Inflammatory macrophage (primary cell): ENCODE measurements at regions not wholly inside any gene's neighbourhood (a gene's known extent, or its start where the extent isn't known, plus 50 kb on each side); places are given as distances from the start of the nearest gene placed in this dataset.

Experiments used
- DNase-seq, 2 donors: peaks; one replicate each; pipeline ENCODE4 v3.0.0-alpha.2; 2020 to 2022

DNA sequence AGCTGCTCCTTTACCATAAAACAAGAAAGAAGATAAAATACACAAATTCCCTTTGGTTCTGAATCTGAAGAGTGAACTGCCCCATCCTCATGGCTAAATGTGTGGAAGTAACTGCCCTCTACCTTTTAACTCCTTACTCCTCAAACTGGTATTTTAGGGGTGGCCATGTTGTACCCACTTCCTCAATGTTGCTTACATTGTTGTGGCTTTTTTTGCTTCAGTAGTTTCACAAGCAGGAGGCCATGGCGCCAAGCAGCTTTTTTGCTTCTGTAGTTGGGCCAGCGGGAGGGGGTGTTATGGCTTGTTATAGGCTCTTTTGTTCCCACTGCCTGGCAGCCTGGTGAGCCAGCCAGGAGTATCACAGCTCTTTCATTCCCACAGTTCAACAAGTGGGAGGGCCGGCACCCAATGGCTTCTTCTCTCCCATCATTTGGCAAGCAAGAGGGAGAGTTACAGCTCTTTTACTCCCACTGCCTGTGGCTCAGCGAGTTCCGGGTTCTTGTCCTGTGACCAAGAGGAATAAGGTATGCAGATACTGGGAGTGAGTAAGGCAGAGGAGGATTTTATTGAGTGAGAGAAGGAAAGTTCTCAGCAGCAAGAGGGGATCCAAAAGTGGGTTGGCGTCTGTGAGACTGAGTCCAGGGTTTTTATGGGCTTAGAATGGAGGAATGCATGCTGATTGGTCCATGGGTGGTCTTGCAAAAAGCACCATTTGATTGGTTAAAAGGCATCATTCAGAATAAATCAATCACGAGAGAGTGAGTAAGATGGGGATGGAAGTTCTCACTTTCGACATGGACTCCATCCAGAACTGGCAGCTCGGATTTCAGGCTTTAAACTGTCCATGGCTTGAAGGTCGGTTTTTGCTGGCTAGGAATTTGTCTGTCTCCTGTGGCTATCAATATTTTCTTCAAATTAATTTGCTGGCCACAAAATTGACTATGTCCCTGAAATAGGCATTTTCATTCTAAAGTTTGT lies 429.6 kb downstream of the HLX start:
- no peak for DNase-seq

GRCh38 chr1:221309723-221310122 lies 430.5 kb downstream of the HLX start:
- DNase-seq = no peak

DNA sequence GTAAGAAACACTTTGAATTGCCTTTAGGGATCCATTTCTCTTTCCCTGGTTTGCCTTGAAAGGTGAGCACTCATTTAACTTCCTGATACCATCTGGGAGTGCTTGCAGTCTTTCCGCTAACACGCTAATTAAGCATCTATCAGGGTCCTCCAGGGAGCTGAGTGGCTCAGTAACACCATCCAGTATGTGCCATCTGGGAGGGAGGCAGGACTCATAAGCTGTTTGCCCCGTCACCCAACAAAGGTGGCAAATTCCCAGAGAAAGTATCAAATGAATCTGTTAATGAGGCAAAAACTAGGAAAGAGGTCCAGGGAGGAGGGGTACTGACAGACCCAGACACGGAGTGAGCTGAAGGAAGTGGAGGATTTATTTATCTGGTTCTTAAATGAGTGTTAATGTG lies 430.9 kb downstream of the HLX start:
- no peak for DNase-seq

DNA sequence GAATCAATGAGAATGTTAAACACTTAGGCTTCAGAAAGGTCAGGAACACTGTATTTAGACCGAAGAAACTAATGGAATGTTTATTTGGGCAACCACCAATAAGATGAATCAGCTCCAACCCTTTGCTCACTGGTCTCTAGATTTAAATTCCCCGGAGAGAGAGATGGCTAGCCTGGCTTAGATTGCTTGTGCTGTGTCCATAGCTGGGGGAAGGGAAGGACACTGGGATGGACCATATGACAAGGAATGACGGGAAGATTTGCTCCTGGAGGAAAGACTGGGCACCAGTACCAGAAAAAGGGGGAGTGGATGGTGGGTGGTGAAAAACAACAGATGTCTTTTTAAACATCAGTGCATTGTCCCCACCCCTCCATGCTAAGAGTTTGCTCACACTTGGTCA lies 426.6 kb downstream of the DUSP10 start:
- DNase-seq = no peak

DNA sequence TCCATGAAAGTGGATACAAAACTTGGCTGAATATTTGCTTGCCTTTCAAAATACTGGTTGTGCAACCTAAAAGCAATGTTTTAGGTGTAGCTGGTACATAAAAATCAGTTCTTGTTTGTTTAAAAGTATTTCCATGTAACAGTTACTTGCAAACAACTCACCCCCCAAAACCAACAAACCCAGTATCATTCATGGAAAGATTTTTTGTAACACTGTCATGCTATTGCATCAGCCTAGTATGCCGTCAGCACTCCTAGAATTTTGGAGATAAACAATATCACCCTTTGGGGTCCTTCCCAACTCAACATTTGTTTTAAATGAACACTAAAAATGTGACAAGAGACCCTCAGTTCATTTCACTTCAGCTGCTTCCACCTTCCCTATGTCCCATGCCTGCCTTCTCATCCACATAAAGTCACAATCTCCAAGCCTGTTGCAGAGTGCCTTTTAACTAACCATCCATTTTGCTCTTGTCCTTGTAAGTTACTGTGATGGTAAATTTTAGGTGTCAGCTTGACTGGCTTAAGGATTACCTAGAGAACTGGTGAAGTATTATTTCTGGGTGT lies 425.3 kb downstream of the DUSP10 start:
- no peak for DNase-seq

- no peak for DNase-seq
These were observed 424.4 kb downstream of the DUSP10 start for GRCh38 chr1:221317537-221317936.

- no peak for DNase-seq
These were observed 413.9 kb downstream of the DUSP10 start for GRCh38 chr1:221327954-221328353.

DNA sequence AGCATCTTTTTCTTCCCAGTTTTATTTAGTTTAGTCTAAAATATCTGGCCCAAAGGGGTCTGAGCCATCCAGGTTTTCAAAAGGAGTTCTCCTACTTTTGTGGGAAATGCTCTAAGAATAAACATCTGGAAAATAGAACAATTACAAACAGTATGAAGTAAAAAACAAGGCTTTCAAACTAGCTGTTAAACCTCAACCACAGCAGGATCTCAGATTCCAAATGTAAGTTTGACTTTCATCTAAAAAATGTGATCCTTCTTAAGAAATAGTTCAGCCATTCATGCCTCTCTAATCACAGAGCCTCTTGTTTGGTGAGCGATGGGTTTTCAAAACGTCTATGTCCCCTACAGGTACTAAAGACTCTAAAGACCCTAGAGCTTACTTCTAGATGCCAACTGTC lies 413.5 kb downstream of the DUSP10 start:
- DNase-seq = no peak

GRCh38 chr1:221331273-221332183 lies 410.4 kb downstream of the DUSP10 start:
- no peak for DNase-seq

GRCh38 chr1:221334062-221334461 lies 407.8 kb downstream of the DUSP10 start:
- DNase-seq = peak; percentile 7 to 16

DNA sequence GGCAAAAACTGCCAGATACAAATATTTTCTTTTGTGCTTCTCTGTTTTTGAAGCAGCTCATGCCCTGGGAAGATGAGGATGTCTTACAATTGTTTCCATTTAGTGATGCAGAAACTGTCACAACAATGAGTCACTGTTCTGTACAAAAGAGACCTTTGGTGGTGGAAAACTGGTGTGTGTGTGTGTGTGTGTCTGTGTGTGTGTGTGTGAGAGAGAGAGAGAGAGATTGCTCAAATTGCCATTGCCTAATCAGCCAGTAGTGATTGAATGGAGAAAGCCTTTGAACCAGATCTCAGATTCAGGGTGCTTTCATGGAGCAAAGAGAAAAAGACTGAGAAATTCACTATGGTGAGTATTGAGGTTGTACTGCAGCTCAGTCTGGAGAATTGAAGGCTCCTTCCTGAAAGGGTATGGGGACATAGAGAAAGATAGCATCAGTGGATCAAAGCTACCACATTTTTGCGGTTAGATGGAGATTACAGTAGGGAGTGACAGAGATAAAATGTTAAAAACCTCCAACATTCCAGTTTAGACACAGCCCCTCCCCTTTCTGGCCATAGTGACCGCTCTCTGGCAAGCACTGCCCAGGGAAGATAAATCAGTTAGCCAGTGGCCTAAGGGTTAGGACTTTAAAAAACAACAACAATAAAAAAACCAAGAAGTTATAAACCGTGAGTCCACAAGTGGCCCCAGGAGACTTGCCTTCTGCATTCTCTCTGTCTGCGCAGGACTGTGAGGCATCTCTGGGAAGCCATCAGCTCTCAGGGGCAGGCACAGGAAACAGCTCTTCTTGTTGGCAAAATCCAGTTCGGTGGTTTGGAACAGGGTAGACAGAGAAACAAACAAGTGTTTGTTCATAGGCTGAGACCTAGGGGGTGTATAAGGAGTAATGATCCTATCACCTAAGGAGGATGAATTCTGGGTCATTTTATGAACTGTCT lies 406.5 kb downstream of the DUSP10 start:
- peak; percentile 4 to 7 for DNase-seq

GRCh38 chr1:221336126-221336525 lies 405.8 kb downstream of the DUSP10 start:
- no peak for DNase-seq

- DNase-seq = no peak
These were observed 404.8 kb downstream of the DUSP10 start for GRCh38 chr1:221337106-221337505.

DNA sequence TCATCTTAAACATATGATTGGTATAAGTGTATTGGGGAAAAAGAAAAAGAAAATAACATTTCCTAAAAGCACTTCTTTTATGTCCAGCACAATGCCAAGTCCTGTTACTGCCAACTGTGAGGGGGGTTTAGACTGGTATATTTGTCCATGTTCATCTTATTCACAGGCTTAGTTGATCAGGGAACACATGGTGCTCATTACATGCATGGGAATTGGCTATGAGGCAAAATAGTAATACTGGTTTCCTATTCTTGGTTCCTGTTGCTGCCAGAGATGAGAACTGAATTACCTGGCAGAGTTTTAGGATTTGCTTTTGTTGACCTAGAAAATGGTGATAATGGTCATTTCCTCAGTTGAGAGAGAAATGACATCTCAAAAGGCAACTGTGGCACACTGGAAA lies 398.8 kb downstream of the DUSP10 start:
- DNase-seq = no peak

DNA sequence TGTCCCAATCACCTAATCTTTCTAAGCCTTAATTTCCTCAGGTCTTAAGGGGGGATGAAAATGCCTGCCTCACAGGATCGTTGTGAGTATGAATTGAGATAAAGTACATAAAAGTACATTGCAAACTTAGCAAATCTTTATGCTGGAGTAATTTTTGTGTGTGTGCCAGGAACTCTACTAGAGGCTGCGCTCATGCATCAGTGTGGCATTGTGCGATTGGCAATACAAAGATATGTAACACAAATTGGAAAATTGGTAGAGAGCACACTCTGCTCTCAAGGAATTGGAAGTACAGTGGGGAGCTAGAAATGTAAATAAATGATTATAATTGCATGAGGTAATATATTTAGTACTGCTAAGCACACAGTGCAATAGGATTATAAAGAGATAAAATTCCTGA lies 398.3 kb downstream of the DUSP10 start:
- DNase-seq = no peak

- DNase-seq = no peak
These were observed 397.2 kb downstream of the DUSP10 start for GRCh38 chr1:221344693-221345092.

DNA sequence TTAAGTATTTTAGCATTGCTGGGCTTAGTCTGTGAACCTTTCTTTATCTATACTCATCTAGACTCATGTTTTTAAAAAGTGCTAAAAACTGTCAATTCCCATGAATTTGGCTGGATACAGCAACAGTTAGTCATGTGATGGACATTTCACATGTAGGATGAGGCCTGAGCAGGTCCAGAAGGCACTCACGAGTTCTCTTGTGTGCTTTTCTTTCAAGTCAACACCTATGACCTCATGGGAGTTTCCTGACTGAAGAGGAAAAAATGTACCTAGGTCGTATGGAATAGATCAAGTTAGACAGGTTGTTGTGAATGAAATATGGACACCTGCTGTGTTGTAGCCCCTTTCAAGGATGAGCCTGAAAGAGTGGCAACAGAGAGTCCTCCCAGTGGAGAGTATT lies 394.2 kb downstream of the DUSP10 start:
- no peak for DNase-seq

DNA sequence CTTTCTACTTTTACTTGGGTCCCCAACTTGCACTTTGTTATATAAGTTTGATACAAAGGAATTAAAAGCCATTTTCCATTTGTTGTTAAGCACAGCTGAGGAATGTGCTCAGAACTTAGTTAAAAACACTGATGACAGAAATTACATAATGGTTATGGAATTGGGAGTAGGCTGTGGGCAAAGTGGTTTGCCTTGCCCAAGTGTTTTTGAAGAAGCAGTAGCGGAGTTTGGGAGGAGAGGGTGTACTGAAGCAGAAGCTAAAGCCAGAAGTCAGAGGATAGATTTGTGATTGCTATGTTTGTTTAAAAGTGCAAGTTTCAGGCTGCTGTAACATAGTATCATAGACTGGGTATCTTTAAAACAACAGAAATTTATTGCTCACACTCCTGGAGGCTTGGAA lies 391.8 kb downstream of the DUSP10 start:
- no peak for DNase-seq

GRCh38 chr1:221356693-221357092 lies 385.2 kb downstream of the DUSP10 start:
- no peak for DNase-seq

DNA sequence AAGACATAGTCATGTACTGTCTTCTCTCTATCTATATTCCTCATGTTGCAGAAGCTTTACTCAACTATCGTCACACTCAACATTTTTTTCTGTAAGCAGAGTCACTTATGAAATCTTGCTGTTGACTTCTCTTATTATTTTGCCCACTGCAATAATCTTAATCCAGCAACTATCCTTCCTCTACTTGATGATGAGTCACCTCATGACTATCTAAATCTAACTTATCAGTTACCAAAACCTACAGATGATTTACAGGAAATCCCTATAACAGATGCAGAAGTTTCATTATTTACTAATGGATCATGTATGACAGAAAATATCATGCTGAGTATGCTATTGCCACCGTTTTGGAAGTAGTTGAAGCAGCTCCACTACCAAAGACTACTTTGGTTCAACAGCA lies 378.9 kb downstream of the DUSP10 start:
- DNase-seq = peak; percentile 35 to 44

DNA sequence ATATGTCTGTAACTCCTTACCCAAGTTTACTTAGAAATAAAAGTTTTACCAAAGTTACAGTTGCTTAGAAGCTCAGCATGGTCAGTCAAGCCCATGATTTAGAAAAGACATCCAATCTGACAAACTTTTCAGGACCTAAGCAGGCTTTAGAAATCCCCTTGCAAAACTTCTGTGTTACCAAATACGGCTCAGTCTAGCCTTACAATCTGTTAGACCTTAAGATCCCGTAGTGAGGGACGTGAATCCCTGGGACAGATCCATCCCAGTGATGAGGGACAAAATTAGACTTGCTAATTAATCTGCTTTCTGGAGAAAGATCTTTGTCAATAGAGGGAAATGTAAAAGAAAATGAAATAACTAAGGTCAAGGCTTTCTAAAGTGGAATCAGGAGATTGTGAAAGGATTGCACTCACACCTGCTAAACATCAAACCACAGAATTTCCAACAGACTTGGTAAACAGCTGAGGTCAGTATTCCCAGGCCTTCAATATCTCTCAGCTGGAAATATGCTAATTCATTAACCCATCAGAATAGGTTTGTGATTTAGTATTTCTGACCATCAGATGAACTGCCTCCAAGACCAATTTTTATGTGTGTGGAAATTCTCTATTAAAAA lies 375.3 kb downstream of the DUSP10 start:
- no peak for DNase-seq

DNA sequence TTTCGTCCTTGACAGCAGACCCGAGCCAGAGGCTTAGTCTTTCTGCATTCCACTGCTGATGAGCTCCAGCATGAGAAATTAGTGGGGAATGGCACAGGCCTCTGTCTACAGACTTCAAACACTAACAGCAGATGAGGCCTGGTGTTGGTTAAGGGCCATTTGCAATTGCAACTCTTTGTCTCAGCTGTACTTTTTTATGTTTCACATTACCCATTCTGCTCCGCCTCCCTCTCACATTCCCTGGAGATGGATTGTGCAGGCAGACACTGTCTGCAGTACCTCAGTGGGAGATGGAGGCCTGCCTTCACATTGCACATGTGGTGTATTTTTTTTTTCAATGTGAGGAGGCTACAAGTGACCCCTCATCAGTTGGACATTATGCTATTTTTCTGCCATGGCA lies 370.2 kb downstream of the DUSP10 start:
- DNase-seq = no peak
